ENCODE measurements at regions not wholly inside any gene's neighbourhood (a gene's known extent, or its start where the extent isn't known, plus 50 kb on each side); places are given as distances from the start of the nearest gene placed in this dataset.

- TF ChIP-seq CTCF (IDR thresholded peaks at IDR 0.05), result no peak
- TF ChIP-seq POLR2A (IDR thresholded peaks at IDR 0.05), result no peak
Observed at GRCh38 chr18:43886341-43886740, 609.1 kb upstream of the SYT4 start.
